ENCODE measurements at regions not wholly inside any gene's neighbourhood (a gene's known extent, or its start where the extent isn't known, plus 50 kb on each side); places are given as distances from the start of the nearest gene placed in this dataset.
"Not testable (repeated sequence)": the region's sequence is repeated elsewhere in the genome, so short reads cannot be mapped to it uniquely, and the experiment has no call there.

- DNase-seq: no peak
Observed at GRCh38 chr17:20774472-20775135, 195.1 kb downstream of the CDRT15L2 start.

DNA sequence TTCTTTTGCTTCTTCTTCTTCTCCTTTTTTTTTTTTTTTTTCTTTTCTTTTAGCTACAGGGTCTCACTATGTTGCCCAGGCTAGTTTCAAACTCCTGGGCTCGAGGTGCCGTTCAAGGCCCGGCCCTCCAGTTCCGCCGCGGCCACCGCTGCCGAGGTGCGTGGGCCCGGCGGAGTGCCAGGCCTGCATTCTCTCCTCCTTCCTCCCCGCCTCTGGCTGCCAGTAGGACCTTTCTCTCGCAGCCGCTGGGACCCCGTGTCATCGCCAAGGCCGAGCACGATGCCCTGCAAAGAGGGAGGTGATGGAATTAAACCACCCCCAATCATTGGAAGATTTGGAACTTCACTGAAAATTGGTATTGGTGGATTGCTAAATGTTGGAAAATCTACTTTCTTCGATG, 195.8 kb downstream of the CDRT15L2 start:
- DNase-seq: no peak

DNA sequence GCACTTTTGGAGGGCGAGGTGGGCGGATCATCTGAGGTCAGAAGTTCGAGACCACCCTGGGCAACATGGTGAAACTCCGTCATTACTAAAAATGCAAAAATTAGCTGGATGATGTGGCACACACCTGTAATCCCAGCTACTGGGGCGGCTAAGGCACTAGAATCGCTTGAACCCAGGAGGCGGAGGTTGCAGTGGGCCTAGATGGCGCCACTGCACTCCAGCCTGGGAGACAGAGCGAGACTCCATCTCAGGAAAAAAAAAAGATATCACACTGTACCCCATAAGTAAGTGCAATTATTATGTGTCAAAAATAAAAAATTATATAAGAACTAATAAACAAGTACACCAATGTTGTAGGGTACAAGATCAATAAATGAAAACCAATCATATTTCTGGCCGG, 200.0 kb downstream of the CDRT15L2 start:
- DNase-seq: no peak

GRCh38 chr17:20781260-20781659, 201.7 kb downstream of the CDRT15L2 start:
- no peak for DNase-seq

DNA sequence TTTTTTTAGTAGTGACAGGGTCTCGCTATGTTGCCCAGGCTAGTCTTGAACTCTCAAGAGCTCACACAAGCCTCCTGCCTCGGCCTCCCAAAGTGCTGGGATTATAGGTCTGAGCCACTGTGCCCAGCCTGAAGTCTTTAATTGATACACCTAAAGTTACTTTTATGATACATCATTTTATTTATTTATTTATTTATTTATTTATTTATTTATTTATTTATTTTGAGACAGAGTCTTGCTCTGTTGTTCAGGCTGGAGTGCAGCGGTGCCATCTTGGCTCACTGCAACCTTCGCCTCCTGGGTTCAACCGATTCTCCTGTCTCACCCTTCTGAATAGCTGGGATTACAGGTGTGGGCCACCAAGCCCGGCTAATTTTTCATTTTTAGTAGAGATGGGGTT, 202.3 kb downstream of the CDRT15L2 start:
- not testable (repeated sequence) for DNase-seq

DNA sequence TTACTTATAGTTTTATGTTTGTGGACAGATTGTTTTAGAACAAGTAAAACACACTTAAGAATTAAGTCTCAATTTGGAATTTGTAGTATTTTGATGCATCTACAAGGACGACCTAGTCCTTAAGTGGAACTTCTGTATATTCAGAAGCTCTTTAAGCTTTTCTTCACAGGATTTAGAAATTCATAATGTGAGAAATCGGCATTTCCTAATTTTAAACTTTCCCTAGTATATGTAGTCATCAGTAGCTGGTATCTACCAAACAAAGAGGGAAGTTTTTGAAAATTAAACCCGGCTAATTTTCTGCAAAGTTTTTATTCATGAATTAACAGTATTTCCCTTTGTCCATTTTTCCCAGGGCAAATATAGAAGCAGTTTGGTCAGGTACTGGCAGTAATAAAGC, 203.6 kb downstream of the CDRT15L2 start:
- DNase-seq: no peak

- no peak for DNase-seq
Observed at GRCh38 chr17:20784100-20784665, 204.7 kb downstream of the CDRT15L2 start.

DNA sequence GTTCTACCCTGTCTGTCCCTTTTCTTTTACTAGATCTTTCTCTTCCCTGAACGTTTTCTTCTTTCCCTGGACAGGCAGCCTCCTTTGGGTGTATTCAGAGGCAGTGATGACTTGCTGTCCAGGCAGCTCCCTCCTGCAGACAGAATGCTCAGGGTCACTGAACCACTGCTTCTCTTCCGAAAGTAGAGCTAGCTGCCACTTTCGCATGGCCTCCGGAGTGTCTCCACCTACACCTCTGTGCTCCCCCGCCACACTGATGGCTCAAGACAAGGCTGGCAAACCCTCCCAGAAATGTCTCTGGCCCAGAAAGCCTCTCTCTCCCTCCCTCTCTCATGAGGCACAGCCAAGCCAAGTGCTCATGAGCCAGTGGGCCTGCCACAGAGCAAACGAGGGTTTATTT, 207.8 kb downstream of the CDRT15L2 start:
- DNase-seq: no peak

DNA sequence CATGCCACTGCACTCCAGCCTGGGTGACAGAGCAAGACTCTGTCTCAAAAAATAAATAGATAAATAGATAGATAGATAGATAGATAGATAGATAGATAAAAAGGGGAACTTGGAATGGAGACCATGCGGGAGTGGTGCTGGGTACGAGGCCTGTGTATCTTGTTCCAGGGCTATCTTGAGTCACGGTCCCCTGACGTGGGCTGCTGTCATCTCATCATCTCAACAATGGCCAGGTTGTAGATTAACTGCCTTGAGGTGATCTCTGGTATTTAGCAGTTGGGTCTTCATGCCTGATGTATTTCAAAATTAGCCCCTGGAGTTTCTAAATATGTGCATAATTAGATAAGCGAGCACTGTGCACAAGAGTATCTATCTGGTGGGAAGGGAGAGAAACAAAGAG, 212.1 kb downstream of the CDRT15L2 start:
- DNase-seq: no peak

DNA sequence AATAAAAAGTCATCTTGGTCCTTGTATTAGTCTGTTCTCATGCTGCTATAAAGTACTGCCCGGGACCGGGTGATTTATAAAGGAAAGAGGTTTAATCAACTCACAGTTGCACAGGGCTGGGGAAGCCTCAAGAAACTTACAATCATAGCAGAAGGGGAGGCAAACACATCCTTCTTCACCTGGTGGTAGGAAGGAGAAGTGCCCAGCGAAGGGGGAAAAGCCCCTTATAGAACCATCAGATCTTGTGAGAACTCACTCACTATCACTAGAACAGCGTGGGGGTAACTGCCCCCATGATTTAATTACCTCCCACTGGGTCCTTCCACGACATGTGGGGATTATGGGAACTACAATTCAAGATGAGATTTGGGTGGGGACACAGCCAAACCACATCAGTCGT, 215.0 kb downstream of the CDRT15L2 start:
- not testable (repeated sequence) for DNase-seq

GRCh38 chr17:20797292-20797691, 217.8 kb downstream of the CDRT15L2 start:
- DNase-seq: no peak

GRCh38 chr17:20800146-20800545, 220.6 kb downstream of the CDRT15L2 start:
- no peak for DNase-seq

GRCh38 chr17:20805751-20806150, 226.2 kb downstream of the CDRT15L2 start:
- no peak for DNase-seq

- not testable (repeated sequence) for DNase-seq
Observed at GRCh38 chr17:20807566-20807965, 228.0 kb downstream of the CDRT15L2 start.

GRCh38 chr17:20815410-20815809, 227.4 kb downstream of the USP22 start:
- not testable (repeated sequence) for DNase-seq

- DNase-seq: no peak
Observed at GRCh38 chr17:20823905-20824304, 218.9 kb downstream of the USP22 start.

- no peak for DNase-seq
Observed at GRCh38 chr17:20825539-20825938, 217.3 kb downstream of the USP22 start.

DNA sequence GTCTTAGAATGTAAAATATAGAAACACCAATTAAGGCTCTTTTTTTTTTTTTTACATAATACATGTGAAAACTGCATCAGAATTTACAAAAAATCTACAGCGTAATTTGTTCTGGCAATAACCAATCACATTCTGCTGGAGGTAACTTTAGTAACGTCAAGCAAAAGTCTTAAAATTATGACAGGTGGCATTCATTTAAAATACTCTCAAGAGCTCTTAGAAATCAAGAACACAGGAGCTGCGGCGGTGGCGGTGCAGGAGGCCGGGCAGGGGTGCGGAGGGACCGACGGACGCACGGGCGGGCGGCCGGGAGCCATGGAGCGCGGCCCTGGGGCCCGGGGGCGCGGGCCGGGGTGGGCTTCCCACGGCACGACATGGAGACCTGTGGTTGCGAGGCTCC, 202.4 kb downstream of the USP22 start:
- DNase-seq: not testable (repeated sequence)

DNA sequence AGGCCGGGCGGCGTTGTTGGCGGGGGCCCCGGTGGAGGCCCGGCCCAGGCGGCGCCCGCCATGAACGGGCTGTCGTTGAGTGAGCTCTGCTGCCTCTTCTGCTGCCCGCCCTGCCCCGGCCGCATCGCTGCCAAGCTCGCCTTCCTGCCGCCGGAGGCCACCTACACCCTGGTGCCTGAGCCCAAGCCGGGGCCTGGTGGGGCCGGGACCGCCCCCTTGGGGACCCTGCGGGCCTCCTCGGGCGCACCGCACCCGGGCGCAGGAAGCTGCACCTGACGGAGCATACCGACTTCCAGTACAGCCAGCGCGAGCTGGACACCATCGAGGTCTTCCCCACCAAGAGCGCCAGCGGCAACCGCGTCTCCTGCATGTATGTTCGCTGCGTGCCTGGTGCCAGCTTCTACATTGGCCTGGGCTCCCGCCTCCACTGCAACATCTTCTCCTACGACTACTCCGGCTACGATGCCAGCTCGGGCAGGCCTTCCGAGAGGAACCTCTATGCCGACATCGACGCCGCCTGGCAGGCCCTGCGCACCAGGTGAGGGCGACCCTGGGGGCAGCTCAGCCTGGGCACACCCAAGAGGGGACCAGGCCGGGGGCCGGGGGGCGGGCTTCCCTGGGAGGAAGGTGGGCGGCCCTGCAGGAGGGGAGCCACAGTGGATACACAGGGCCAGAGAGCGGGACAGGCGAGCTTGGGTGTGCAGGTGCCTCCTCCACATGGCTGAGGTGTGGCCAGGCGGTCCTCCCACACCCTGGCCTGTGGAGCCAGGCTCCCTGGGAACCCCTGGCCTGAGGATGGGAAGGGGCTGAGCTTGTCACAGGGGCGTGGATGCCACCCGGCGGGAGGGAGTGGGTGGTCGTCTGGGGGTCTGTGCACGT, 201.6 kb downstream of the USP22 start:
- DNase-seq: not testable (repeated sequence)

DNA sequence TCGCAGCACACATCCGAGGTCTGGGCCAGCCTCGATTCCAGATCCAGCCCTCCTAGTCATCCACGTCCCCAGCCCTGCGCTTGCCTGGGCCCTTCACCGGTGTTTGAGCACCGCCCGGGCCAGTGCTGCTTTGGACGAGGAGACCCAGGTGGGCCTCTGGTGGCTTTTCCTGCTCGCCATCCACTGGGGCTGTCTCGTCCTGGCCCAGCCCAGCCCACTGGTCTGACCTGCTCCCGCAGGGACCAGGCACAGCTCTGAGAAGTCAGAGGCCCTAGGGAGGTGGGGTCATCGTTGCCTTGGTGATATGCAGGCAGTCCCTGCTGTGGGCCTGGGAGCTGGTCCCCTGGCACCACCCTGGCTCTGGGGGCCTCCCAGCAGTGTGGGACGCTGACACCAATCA, 200.8 kb downstream of the USP22 start:
- DNase-seq: not testable (repeated sequence)

GRCh38 chr17:20843261-20843660, 199.6 kb downstream of the USP22 start:
- not testable (repeated sequence) for DNase-seq

- not testable (repeated sequence) for DNase-seq
Observed at GRCh38 chr17:20843799-20844553, 198.8 kb downstream of the USP22 start.

DNA sequence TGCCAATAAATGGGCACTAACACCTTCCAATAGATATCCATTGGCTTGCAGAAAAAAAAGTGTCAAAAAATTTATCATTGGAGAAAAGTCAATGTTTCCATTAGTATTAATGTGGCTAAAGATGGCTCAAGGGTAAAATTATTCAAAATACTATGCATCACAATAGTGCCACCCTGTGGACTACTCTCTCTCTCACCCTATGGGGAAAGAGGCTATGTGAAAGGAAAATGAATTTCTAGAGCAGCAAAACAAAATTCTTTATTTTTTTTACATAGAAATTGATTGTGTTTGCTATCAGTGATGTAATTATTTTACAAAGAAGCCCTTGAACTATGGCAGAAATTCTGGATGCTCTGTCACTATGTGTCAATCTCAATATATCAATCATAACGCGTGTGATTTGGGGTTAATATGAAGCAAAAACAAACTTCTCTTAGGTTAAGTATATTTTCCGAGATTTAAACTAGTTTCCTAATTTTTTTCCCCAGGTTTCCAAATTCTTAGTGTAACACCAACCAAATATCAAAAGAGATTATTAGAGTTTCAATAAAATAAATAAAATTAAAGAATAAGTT, 193.9 kb downstream of the USP22 start:
- DNase-seq: not testable (repeated sequence)
